GM21825 (cell line): ENCODE measurements at regions not wholly inside any gene's neighbourhood (a gene's known extent, or its start where the extent isn't known, plus 50 kb on each side); places are given as distances from the start of the nearest gene placed in this dataset.

ENCODE experiments used
- ATAC-seq: cut with Tn5 transposase; IDR thresholded peaks from one replicate; pipeline ENCODE4 v1.9.1; 2021; ENCODE audit warnings: mild to moderate bottlenecking, moderate library complexity; ENCODE audit not compliant: unreplicated experiment

GRCh38 chr4:23547096-23547495 is 342.8 kb downstream of the PPARGC1A start:
- ATAC-seq = no peak

GRCh38 chr4:23539969-23540569 is 349.8 kb downstream of the PPARGC1A start:
- ATAC-seq = no peak

- ATAC-seq = no peak
Observed at GRCh38 chr4:23533859-23534258, 356.0 kb downstream of the PPARGC1A start.

GRCh38 chr4:23516716-23517115 is 373.1 kb downstream of the PPARGC1A start:
- no peak for ATAC-seq

GRCh38 chr4:23504083-23504482 is 385.8 kb downstream of the PPARGC1A start:
- ATAC-seq = no peak

- no peak for ATAC-seq
Observed at GRCh38 chr4:23500894-23501449, 388.9 kb downstream of the PPARGC1A start.

- no peak for ATAC-seq
Observed at GRCh38 chr4:23485801-23486200, 404.0 kb downstream of the PPARGC1A start.

GRCh38 chr4:23484689-23485088 is 405.2 kb downstream of the PPARGC1A start:
- ATAC-seq = no peak

GRCh38 chr4:23483320-23483960 is 406.4 kb downstream of the PPARGC1A start:
- no peak for ATAC-seq

- ATAC-seq = no peak
Observed at GRCh38 chr4:23481566-23481965, 408.3 kb downstream of the PPARGC1A start.

GRCh38 chr4:23477905-23478304 is 411.9 kb downstream of the PPARGC1A start:
- no peak for ATAC-seq

- ATAC-seq = no peak
Observed at GRCh38 chr4:23476515-23477090, 413.2 kb downstream of the PPARGC1A start.

- ATAC-seq = no peak
Observed at GRCh38 chr4:23463071-23463470, 426.8 kb downstream of the PPARGC1A start.

GRCh38 chr4:23458054-23458453 is 431.8 kb downstream of the PPARGC1A start:
- no peak for ATAC-seq

GRCh38 chr4:23456864-23457263 is 433.0 kb downstream of the PPARGC1A start:
- no peak for ATAC-seq

- ATAC-seq = no peak
Observed at GRCh38 chr4:23455456-23456158, 434.2 kb downstream of the PPARGC1A start.

- ATAC-seq = no peak
Observed at GRCh38 chr4:23441530-23442069, 448.2 kb downstream of the PPARGC1A start.

GRCh38 chr4:23438764-23439163 is 451.1 kb downstream of the PPARGC1A start:
- no peak for ATAC-seq

- ATAC-seq = no peak
Observed at GRCh38 chr4:23429497-23429896, 460.4 kb downstream of the PPARGC1A start.

GRCh38 chr4:23425570-23425969 is 464.3 kb downstream of the PPARGC1A start:
- no peak for ATAC-seq

- no peak for ATAC-seq
Observed at GRCh38 chr4:23423540-23423939, 466.3 kb downstream of the PPARGC1A start.
